SK-N-SH (cell line): ENCODE measurements at regions not wholly inside any gene's neighbourhood (a gene's known extent, or its start where the extent isn't known, plus 50 kb on each side); places are given as distances from the start of the nearest gene placed in this dataset.

Experiments used
- CHD2 ChIP-seq: fragments of 150-350 bp; IDR thresholded peaks from 2 replicates; pipeline ENCODE4 v1.6.1; 2018; ENCODE audit warnings: low read length; ENCODE audit not compliant: partially characterized antibody
- CTCF ChIP-seq: fragments of 200-600 bp; sonication (generic); IDR thresholded peaks from 2 replicates; pipeline ENCODE4 v1.6.1; 2017; ENCODE audit warnings: antibody characterized with exemption, mild to moderate bottlenecking, moderate library complexity
- EP300 ChIP-seq, 2 experiments: IDR thresholded peaks; 2 replicates each; pipeline versions ENCODE4 v1.4.0 to v1.6.1; 2012; ENCODE audit warnings: borderline replicate concordance in 1 of 2, low read depth in 1 of 2, low read length in 1 of 2
- EZH2phosphoT487 ChIP-seq: fragments of 200-600 bp; sonication (generic); IDR thresholded peaks from 2 replicates; pipeline ENCODE4 v1.6.1; 2017; ENCODE audit warnings: low read depth, mixed run types, mild to moderate bottlenecking, antibody characterized with exemption, moderate library complexity, borderline replicate concordance
- MAX ChIP-seq: IDR thresholded peaks from 2 replicates; pipeline ENCODE4 v1.4.0; 2012; ENCODE audit warnings: low read depth
- MXI1 ChIP-seq: IDR thresholded peaks from 2 replicates; pipeline ENCODE4 v1.6.1; 2012; ENCODE audit warnings: mild to moderate bottlenecking, low read depth, low read length, improper control_type of control experiment
- NRF1 ChIP-seq: IDR thresholded peaks from 2 replicates; pipeline ENCODE4 v1.6.1; 2012; ENCODE audit warnings: low read depth, mild to moderate bottlenecking, low read length
- POLR2AphosphoS5 ChIP-seq: IDR thresholded peaks from 2 replicates; pipeline ENCODE4 v1.6.1; 2012; ENCODE audit warnings: low read depth, low read length
- RAD21 ChIP-seq: IDR thresholded peaks from 2 replicates; pipeline ENCODE4 v1.6.1; 2012; ENCODE audit warnings: mild to moderate bottlenecking, low read length
- RCOR1 ChIP-seq: fragments of 150-350 bp; IDR thresholded peaks from 2 replicates; pipeline ENCODE4 v1.6.1; 2017; ENCODE audit warnings: antibody characterized with exemption, low read length
- REST ChIP-seq: IDR thresholded peaks from 2 replicates; pipeline ENCODE4 v1.6.1; 2012; ENCODE audit warnings: mild to moderate bottlenecking, low read depth, low read length, moderate library complexity
- RFX5 ChIP-seq: IDR thresholded peaks from 2 replicates; pipeline ENCODE4 v1.6.1; 2012; ENCODE audit warnings: mild to moderate bottlenecking, improper control_type of control experiment, low read length
- TEAD4 ChIP-seq: IDR thresholded peaks from 2 replicates; pipeline ENCODE4 v1.4.0; 2012; ENCODE audit warnings: mild to moderate bottlenecking, borderline replicate concordance; ENCODE audit not compliant: insufficient read depth
- YY1 ChIP-seq: IDR thresholded peaks from 2 replicates; pipeline ENCODE4 v1.4.0; 2012; ENCODE audit warnings: low read depth, mild to moderate bottlenecking

GRCh38 chr12:131511803-131512561, 198.9 kb upstream of the SFSWAP start:
- TF ChIP-seq EP300 (IDR thresholded peaks at IDR 0.05; ENCODE audit: borderline replicate concordance in 1 of 2, low read depth in 1 of 2, low read length in 1 of 2), result no peak
- no peak for TF ChIP-seq CTCF
- TF ChIP-seq REST, result no peak
- TF ChIP-seq RFX5, result no peak
- TF ChIP-seq CHD2, result no peak
- TF ChIP-seq POLR2AphosphoS5, result no peak
- TF ChIP-seq MXI1, result no peak
- no peak for TF ChIP-seq EZH2phosphoT487
- TF ChIP-seq MAX, result no peak
- no peak for TF ChIP-seq NRF1
- no peak for TF ChIP-seq RAD21
- TF ChIP-seq YY1, result no peak
- no peak for TF ChIP-seq RCOR1
- TF ChIP-seq TEAD4, result no peak
